SU-DHL-6 (cell line): ENCODE measurements at regions not wholly inside any gene's neighbourhood (a gene's known extent, or its start where the extent isn't known, plus 50 kb on each side); places are given as distances from the start of the nearest gene placed in this dataset.

Source experiments
- CTCF ChIP-seq: fragments of 200-600 bp; sonication (generic); IDR thresholded peaks from one replicate; pipeline ENCODE4 v1.5.1; 2017; ENCODE audit warnings: antibody characterized with exemption, mild to moderate bottlenecking, low read length, moderate library complexity; ENCODE audit not compliant: insufficient read depth, poor library complexity, severe bottlenecking
- EZH2phosphoT487 ChIP-seq: fragments of 200-600 bp; sonication (generic), shearing (Covaris generic); conservative IDR thresholded peaks from 2 replicates; pipeline ENCODE4 v1.6.1; 2018; ENCODE audit warnings: mild to moderate bottlenecking, antibody characterized with exemption, low read length, moderate library complexity, mixed read lengths

- TF ChIP-seq CTCF (no peak), EZH2phosphoT487 (no peak)
Observed at GRCh38 chr1:106889583-106889982, 166.9 kb upstream of the PRMT6 start.
